ENCODE measurements at regions not wholly inside any gene's neighbourhood (a gene's known extent, or its start where the extent isn't known, plus 50 kb on each side); places are given as distances from the start of the nearest gene placed in this dataset.
A peak's percentile ranks its signal among the peaks of the same experiment; 100 is the strongest.

GRCh38 chr5:149434162-149435014 lies 55.3 kb upstream of the IL17B start:
- H3K4me2 ChIP-seq, result no peak overlapping the region
- ATAC-seq (peak; percentile 86), DNase-seq (ENCODE audit: low spot score) (peak; percentile 89)
- no peaks in the 10 kb centered on the region for H3K79me2 ChIP-seq (replicated peaks; ENCODE audit: insufficient read depth)
- H3K27me3 Mint-ChIP-seq (ENCODE audit: insufficient read depth, low read depth, poor library complexity), result peaks cover 10% of the 10 kb centered on the region
- H3K36me3 Mint-ChIP-seq (ENCODE audit: low read depth), result no peaks in the 10 kb centered on the region
- no peaks in the 10 kb centered on the region for H3K36me3 ChIP-seq (ENCODE audit: insufficient read depth)
- peaks cover 21% of the 10 kb centered on the region for H3K4me1 Mint-ChIP-seq
- peak overlapping the region; percentile 69; the same call in 1 of the 2 replicates for H2AFZ ChIP-seq
- no peaks in the 10 kb centered on the region for H3K9me3 Mint-ChIP-seq
- H3K4me1 ChIP-seq (ENCODE audit: insufficient read depth), result peaks cover 10% of the 10 kb centered on the region
- TF ChIP-seq CTCF (conservative IDR thresholded peaks at IDR 0.05; ENCODE audit: low read depth in 2 of 2) (peak; percentile 94 to 98), POLR2AphosphoS5 (IDR thresholded peaks at IDR 0.05; ENCODE audit: low read depth) (no peak)
- no peak overlapping the region for H3K27ac Mint-ChIP-seq
- no peaks in the 10 kb centered on the region for H4K20me1 ChIP-seq (replicated peaks; ENCODE audit: insufficient read depth)
- H3K9me2 ChIP-seq (ENCODE audit: insufficient read depth), result no peaks in the 10 kb centered on the region
- H3K27ac ChIP-seq (ENCODE audit: low read depth), result no peak overlapping the region
- no peaks in the 10 kb centered on the region for H3K27me3 ChIP-seq (ENCODE audit: insufficient read depth)
- no peak overlapping the region for H3K4me3 Mint-ChIP-seq
- 0 out of 2 replicates have a peak, but pooled peaks cover 9% of the 10 kb centered on the region for H3F3A ChIP-seq (replicated peaks; ENCODE audit: low read depth)
- no peak overlapping the region for H3K4me3 ChIP-seq

- Mint-ChIP-seq H3K4me1 (peaks cover 21% of the 10 kb centered on the region), H3K27ac (no peak overlapping the region), H3K4me3 (no peak overlapping the region), H3K9me3 (no peaks in the 10 kb centered on the region), H3K36me3 (ENCODE audit: low read depth) (no peaks in the 10 kb centered on the region), H3K27me3 (ENCODE audit: insufficient read depth, low read depth, poor library complexity) (peaks cover 10% of the 10 kb centered on the region)
- H3K79me2 ChIP-seq (replicated peaks; ENCODE audit: insufficient read depth), result no peaks in the 10 kb centered on the region
- no peaks in the 10 kb centered on the region for H3K9me2 ChIP-seq (ENCODE audit: insufficient read depth)
- H2AFZ ChIP-seq, result no peak overlapping the region
- no peak for DNase-seq (ENCODE audit: low spot score)
- no peak overlapping the region for H3K4me2 ChIP-seq
- H3F3A ChIP-seq (replicated peaks; ENCODE audit: low read depth), result 0 out of 2 replicates have a peak, but pooled peaks cover 9% of the 10 kb centered on the region
- TF ChIP-seq ETS1 (IDR thresholded peaks at IDR 0.05), result no peak
- TF ChIP-seq ZNF114 (CRISPR knock-in tag; IDR thresholded peaks at IDR 0.05), result no peak
- no peak for TF ChIP-seq EZH2 (IDR thresholded peaks at IDR 0.05; ENCODE audit: low read depth, unreplicated experiment)
- no peak for TF ChIP-seq REST (IDR thresholded peaks at IDR 0.05; ENCODE audit: unreplicated experiment)
- H3K27me3 ChIP-seq (ENCODE audit: insufficient read depth), result no peaks in the 10 kb centered on the region
- ATAC-seq, result no peak
- peaks cover 7% of the 10 kb centered on the region for H3K4me1 ChIP-seq (ENCODE audit: insufficient read depth)
- no peak overlapping the region for H3K27ac ChIP-seq (ENCODE audit: low read depth)
- H4K20me1 ChIP-seq (replicated peaks; ENCODE audit: insufficient read depth), result no peaks in the 10 kb centered on the region
- no peaks in the 10 kb centered on the region for H3K36me3 ChIP-seq (ENCODE audit: insufficient read depth)
- no peak overlapping the region for H3K4me3 ChIP-seq
Measured at GRCh38 chr5:149433524-149434131, 54.5 kb upstream of the IL17B start.
